Fibroblast of skin of right biceps (primary cell): ENCODE measurements at regions not wholly inside any gene's neighbourhood (a gene's known extent, or its start where the extent isn't known, plus 50 kb on each side); places are given as distances from the start of the nearest gene placed in this dataset.

ENCODE experiments used
- DNase-seq: peaks from one replicate; pipeline ENCODE4 v3.0.0-alpha.2; 2013

DNA sequence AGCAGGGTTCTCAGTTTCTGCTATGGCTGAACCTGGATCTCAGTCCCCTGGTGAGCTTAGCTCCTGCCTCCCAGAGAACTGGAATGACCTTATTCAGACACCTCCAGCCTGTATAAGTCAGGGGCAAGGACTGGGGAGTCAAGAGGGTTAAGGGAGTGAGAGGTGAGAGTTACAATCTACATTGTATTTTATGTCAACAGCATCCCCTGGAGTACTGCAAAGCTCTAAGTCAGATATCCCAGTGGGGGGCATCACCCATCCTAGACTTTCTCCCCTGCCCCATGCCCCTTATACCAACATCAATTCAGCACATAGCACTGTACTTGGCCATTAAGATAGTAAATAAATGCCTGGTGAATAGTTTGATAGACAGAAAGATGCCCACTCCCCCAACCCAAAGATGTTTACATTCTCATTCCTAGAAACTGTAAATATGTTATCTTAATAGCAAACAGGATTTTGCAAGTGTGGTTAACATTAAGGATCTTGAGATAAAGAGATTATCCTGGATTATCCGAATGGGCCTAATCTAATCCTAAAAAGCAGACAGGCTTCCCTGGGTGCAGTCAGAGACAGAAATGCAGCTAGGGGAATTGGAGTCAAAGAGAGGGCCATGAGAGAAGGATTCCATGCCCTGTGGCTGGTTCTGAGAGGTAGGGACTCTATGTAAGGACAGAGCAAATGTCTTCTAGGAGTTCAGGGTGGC, 132.3 kb upstream of the RASGRP1 start:
- no peak for DNase-seq

DNA sequence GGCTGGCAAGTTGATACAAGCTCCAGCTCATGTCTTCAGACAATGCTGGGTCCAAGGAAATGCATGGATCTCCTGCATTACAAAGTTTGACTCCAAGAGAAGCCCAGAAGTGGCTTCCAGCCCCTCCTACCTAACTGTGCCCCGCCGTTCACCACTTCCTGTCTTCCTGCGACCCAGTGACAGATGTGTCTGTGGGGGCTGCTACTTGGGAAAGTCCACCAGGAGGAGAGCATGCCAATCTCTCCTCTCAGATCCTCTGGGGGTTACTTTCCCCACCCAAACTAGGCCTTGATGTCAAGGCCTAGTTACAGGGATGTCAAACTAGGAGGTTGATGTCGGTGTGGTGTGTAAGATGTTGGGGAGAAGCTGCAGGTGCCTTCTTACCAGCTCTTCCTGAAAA, 133.6 kb upstream of the RASGRP1 start:
- DNase-seq: no peak

DNA sequence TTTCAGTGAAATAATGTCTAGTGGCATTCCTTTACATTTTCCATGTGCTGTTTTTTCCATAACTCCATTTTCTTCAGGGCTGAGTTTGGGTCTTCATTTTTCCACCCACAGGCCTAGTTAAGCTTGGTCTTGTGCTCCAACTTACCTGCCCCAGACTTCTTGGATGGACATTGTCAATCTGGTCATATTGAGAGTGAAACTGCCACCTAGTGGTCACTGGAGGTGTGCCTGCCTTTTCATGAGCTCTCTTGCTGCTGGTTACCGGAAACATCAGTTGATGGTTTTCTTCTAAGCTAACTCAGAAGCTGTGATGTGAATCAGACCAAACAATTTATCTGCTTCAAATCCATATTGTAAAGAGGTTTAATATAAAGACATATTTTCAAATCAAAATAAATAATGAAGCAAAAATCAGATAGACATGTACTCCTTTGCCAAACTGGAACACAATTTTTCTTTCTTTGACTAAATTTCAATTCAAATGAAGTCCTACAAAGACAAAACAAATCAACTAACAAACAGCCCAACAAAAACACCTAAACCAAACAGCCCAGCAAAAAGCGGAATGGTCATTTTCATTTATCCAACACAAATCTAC, 135.1 kb upstream of the RASGRP1 start:
- DNase-seq: peak; percentile 65

DNA sequence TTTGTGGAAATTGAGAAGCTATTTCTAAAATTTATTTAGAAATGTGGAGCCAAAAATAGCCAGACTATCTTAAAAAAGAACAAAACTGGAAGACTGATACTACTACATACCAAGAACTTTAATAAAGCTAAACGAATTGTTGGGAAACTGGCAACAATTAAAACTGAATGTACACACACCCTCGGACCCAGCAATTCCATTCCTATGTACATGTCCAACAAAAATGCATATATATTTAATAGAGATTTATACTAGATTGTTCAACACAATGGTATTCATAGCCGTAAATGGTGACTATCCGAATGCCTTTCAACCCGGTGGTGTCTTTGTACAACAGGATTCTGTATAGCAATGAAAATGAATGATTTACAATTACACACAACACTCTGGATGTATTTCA, 136.5 kb upstream of the RASGRP1 start:
- DNase-seq: peak; percentile 81

DNA sequence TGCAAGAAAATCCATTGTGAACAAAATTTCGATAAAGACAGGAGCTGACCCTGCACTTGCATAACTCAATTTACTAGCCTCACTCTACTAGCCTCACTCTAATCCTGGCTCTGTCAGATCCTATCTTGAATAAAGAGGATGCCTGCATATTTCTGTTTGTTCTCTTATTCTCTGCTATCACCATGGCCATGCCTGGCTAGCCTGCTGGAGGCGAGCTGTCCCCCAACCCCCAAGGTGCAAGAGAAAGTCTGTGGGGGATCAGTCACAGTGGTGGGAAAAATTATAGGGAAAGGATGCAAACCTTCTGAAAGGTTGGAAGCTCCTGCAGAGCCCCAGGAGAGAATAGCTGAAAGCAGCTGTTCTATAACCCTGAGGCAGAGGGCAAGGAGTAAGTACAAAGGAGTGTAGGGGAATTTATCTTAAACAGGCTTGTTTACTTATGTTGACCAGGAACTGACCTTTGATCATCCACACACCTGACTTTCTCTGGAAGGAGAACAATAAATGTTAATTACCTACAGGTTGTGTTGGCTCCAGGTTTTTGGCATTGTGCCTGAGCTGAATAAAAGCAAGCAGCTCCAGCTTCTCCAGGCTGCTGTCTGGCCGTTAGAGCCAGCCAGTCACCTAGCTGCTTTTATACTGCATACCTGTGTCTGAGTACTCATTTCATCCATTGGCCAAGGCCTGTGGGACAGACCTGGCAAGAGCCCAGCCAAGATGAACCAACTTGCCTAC, 137.7 kb upstream of the RASGRP1 start:
- DNase-seq: no peak

DNA sequence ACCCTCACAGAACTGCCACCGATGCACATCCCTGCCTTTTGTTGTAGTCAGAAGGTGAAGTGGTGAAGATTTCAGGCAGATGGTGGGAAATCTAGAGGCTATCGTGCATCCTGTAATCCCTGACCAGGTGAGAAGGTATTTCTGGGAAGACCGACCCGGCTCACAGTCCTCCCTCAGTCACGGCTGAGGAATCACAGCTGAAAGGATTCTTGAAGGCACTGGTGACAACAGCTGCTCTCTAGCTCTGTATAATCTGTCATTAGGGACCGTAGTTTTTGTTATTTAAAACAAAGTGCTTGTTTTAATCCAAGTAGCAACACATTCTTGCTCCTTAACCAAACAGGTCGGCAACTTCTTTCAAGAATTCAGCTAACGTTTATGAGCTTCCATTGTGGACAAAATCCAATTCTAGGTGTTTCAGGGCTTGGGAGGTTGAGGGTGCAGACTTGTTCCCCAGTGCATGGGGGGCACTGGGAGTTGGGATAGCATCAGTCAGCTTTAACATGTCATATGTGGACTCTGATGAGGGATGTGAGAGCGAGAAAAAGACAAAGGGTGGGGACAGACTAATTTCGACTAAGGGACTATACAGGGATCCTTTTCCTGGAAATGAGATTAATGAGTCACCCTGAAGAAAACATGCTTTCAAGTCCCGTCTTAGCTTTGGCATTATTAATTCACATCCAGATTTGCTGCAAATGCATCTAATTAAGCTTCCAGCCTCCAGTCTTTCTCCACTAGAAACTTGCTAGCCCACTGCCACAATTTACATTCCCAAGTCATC, 141.0 kb upstream of the RASGRP1 start:
- DNase-seq: peak; percentile 51

DNA sequence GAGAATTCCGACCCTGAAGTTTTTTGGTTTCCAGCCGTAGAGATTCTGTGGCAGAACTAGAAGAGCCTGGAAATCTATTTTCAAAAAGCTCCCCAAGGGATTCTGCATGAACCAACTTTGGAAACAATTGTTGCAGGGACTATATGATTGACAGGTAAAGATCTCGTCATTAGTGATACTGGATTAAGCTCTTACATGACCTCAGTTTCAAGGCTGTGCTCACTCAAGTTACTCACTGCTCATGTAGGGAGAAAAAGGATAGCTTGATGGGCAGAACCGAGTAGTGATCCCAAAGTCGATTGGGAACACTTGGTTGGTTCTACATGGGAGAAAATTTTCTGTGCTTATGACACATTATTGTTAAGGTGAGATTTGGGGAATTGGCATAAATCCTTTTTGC, 142.3 kb upstream of the RASGRP1 start:
- no peak for DNase-seq

DNA sequence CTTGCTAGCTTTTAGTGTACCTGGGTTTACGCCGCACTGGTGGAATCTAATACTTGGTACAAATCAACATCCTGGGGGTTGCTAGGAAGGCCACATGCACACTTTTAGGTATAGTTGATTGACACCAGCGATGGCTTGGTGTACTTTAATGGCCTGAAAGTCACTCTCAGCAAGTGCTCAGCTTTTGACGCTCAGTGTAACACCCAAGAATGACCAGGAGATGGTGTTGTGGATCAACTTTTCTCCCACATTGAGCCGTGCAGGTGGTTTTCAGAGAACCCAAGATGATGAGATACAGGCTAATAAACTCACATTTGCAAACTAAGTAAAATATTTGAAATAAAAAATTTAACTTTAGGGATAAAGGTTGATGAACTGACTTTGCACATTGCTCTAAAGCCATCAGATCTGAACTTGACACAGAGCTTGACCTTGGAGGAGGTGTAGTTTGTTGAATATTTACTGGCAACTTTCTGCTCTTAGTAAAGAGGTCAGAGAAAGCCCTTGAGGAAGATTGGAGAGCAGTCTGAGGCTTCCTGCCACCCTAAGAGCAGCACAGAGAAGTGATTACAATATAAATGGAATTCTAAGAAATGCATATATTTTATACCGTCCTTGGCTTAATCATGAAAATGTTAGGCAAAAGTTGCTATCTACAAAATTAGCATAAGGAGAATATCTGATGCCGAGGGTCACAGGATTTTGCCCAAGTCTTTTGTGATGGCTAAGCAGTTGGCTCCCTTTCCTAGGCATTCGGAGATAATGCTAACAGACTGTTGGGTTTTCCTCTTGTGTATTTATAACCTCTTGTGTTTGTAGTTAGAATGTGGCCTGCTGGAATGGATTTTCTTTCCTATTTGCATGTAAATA, 143.4 kb upstream of the RASGRP1 start:
- DNase-seq: peak; percentile 78

DNA sequence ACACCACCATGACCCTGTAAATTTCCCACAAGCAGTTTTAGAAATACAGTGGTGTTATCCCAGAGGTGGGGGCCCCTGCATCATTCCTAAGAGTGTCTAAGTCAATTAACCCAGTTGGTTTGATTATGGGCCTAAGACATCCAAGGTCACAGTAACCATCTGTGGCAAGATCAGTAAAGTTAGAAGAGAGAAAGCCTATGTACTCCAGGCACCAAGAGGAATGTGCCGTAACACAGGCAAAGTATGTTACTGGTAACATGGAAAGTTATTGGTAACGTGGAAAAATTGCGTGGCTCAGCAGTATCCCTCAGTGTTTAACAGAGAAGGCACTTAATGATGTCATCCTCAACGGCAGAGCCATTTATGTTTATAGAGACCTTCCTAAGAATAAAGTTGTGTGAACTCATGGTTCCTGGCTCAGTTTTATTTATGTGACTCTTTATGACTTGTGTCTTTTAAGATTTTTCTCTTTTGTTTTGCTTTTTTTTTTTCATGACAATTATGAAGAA, 144.1 kb upstream of the RASGRP1 start:
- DNase-seq: peak; percentile 69

DNA sequence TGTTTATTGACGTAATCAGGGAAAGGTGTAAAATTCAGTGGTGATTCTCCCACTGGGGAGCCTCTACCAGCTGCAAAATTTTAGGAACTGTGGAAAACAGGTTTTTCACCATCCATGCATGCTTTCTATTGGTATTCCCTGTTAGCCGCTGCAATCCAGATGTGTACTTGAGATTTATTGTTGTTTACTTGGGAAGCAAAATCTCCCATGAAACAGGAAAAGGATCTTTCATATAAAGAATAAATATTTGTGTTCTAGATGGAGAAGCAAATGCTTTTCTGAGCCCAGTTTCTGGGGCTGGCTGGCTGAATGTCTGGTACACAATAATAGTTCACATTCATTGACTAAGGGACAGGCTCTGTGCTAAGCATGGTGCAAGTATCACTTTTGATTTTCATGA, 144.6 kb upstream of the RASGRP1 start:
- DNase-seq: no peak

DNA sequence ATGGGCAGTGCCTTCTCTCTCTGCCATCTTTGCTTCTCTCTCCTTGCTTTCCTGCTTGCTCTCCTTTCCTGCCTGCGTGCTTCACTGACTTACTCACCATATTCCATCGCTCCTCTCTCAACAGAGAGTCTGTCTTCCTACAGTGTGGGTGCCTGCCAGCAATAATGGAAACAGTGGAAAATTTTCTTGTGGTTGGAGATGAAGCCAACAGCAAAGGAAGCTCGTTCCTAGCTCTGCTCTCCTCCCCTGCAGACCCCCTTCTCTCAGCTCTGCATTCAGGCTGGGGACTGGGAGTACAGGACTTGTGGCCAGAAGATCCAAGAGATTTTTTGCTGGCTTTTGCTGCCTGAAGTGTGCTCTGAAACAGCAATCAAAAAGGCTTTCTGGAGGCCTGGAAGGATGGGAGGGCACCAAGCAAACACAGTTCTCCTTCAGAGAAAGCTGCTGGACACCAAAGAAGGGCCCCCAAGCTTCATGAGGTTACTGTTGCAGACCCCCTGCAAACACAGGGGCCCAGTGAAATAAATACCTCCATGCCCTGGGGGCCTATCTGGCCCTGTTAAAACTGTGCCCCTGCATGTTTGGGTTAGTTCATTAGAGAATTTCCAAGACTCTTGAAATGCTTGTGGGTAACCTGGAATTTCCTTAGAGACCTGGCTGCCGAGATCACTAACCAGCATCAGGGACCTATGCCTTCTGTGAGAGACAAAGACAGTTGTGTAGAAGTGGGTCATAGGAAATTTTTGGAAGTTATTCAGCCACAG, 149.9 kb upstream of the RASGRP1 start:
- DNase-seq: peak; percentile 100

DNA sequence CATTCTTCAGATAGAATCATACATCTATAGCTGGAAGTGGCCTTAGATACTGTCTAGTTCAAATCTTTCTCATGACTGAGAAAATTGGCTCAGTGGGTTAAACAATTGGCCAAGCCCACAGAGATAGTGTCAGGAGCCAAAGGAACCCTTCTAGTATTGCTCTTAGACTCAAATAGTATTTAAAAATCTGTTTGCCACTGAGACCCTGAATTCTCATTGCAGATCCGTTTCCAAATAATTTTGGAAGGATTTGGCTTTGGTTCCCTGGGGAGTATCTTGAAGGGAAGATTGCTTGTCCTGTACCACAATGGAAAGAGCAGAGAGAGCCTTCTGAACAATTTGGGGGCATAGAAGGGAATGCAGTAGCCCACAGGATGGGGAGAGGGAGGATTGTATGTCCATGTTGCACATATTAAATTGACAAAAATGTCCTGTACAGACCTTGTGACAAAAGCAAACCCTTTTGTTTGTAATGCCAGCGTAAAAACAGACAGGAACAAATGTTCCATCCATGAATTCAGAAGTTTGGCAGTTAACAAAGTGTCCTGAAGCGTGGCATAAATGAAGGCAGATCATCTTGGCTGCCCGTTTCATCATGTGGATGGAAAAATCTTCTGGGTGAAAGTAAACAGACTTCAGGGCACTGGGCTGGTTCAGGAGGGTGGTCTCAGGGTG, 156.4 kb upstream of the RASGRP1 start:
- no peak for DNase-seq

DNA sequence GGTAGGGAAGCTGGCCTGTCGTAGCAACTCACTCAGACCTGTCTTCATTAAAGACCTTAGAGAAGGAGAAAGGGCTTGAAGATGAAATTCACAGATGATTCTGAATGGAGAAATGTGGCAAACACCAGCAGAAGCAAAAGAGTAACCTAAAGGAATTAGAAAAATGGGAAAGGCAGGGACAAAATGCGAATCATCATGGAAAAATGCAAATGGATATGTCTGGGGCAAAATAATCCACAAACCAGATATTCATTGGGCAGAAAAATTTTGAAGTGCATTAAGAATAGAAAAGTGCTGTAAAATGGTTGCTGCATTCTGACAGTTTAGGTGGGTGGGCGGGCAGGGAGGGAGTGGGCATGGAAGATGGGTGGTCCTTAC, 156.9 kb upstream of the RASGRP1 start:
- DNase-seq: peak; percentile 86

DNA sequence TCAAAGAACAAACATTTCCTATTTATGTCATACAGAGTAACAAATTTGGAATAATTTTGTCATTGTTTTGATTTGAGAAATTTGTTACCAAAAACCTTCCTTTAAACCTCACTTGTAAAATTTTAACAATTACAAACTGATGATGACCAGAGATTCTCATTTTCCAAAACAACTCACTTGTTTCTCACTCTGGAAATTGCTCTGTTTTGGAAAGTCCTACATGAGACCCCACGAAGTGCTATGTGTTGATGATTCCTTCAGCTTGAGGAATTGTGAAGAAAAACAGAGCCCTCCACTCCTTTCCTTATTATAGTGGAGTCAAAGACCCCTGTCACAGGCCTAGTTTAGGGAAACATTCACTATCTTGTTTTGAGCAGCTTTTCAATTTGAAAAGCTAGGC, 157.6 kb upstream of the RASGRP1 start:
- no peak for DNase-seq

DNA sequence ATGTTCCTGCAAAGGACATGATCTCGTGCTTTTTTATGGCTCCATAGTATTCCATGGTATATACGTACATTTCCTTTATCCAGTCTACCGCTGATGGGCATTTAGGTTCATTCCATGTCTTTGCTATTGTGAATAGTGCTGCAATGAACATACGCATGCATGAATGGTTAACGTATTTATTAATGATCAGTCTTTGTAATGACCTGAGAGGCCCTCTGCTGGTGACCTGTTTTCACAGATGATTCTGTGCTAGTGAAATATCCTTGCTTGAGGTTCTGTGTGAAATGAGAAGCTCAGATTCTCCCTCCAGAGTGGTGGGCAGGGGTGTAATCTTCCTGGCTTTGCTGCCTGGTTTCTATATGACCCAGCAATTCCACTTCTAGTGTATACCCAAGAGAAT, 160.2 kb upstream of the RASGRP1 start:
- DNase-seq: no peak

DNA sequence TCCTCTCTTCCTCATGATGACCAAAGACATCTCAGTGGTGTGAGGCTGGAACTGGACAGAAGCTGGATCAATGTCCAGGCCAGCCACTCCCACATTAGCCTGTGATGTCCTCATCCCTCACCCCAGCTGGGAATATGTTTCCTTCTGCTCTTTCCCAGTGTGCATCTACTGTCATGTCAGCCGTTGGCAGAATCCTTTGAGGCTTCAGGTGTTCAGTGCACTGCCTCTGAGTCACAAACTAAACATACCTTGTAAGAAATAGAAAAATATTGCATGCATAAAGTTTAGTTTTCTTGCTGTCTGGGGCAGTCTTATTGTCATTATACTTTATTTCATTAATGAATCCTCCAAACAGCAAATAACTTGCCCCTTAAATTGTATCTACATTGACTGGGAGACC, 161.6 kb upstream of the RASGRP1 start:
- DNase-seq: no peak

DNA sequence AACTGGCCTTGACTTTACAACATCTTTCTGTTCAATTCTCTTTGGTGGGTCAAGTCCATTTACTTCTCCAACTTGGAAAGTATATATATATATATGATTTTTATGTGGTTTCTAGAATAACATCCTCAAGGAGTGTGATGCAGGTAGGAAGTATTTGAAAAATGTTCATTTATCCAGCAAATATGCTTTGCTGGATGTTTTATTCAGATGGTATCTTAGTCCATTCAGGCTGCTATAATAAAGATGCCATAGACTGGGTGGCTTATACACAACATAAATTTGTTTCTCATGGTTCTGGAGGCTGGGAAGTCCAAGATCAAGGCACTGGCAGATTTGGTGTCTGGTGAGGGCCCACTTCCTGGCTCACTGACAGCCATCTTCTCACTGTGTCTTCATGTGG, 168.7 kb upstream of the RASGRP1 start:
- DNase-seq: peak; percentile 70

DNA sequence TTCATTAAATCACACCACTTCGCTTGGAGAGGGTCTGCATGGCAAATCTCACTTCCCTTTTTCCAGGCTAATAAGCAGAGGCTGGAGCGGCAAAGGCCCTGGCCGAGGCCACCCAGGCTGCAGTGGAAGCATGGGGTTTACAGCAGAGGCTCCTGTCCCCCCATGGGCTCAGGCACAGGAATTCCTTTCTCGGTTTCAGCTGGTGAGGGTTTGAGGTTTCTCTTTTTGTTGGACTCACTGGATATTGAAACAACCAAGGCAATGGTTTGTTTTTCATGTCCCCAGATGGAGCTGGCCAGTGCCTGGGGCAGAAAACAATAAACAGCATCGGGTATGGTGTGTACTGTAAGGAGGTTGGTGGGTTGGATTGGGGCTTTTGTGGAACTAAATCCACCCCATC, 175.6 kb upstream of the RASGRP1 start:
- no peak for DNase-seq

DNA sequence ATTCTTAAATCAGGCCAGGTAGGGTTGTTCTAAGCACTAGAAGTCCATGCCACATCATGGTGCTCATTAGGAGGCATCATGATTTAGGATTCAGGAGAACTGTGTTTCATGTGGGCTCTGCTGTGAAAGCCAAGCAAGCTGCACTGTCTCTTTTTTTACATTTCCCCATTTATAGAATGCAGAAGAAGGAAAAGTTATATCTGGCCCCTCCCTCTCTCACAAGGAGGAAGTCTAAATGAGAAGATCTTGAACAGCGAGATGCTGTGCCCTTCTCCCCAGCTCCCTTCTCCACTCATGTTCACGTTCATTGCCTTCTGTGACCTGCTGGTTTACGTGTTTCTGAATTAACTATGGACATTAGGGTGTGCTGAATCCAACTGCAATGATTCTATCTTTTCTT, 178.5 kb upstream of the RASGRP1 start:
- no peak for DNase-seq

DNA sequence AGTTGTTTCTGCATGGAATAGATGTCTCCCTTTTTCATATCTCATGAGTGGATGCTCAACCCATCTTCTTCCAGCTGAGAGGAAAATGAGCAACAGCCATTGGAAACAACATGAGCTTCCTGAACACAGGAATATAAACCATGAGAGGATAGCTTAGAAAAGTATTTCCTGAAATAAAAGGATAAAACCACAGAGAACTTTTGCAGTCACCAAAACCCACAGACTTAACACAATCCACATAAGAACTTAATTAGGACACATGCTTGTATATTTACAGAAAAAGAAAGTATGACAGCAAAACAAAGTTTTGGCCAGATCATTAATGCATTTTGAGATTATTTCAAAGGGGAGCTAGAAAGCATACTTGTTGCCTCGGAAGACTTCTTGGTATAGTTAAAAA, 180.5 kb upstream of the RASGRP1 start:
- DNase-seq: peak; percentile 90

DNA sequence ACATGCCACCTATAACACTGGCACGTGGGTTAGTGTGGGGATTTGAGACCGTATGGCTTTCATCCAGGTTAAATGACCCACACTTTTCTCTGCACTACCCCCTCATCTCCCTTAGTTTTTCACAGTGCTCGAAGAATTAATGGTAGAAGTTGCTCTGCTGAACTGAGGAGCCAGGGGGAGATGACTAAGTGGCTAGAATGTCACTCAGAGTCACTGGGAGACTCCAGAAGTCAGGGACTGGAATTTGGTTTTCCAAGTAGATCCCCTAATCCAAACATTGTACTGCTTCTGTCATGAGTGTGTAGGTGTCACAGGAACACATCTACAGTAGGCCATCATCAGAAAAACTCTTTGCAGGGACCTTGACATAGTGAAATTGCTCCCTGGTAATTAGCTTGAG, 181.0 kb upstream of the RASGRP1 start:
- peak; percentile 68 for DNase-seq
